ENCODE measurements at regions not wholly inside any gene's neighbourhood (a gene's known extent, or its start where the extent isn't known, plus 50 kb on each side); places are given as distances from the start of the nearest gene placed in this dataset.

- H3K4me3 ChIP-seq (ENCODE audit: low read depth, low read length), result no peak overlapping the region
- H2AFZ ChIP-seq (ENCODE audit: low read length, unreplicated experiment), result no peak overlapping the region
- no peaks in the 10 kb centered on the region for H3K27me3 ChIP-seq (ENCODE audit: insufficient read depth, low read length)
- no peaks in the 10 kb centered on the region for H3K36me3 ChIP-seq (ENCODE audit: insufficient read depth, low read length)
- no peaks in the 10 kb centered on the region for H3K79me2 ChIP-seq (ENCODE audit: control insufficient read depth, insufficient read depth, low read length, unreplicated experiment)
- no peaks in the 10 kb centered on the region for H3K4me1 ChIP-seq (ENCODE audit: control insufficient read depth, insufficient read depth, low read length, unreplicated experiment)
- H3K27ac ChIP-seq (ENCODE audit: low read depth, low read length), result no peak overlapping the region
Measured at GRCh38 chr11:92141725-92142124, 82.9 kb upstream of the FAT3 start.

- Histone ChIP-seq H3K36me3 (ENCODE audit: insufficient read depth, low read length) (no peaks in the 10 kb centered on the region), H2AFZ (ENCODE audit: low read length, unreplicated experiment) (no peak overlapping the region), H3K27ac (ENCODE audit: low read depth, low read length) (no peak overlapping the region), H3K27me3 (ENCODE audit: insufficient read depth, low read length) (no peaks in the 10 kb centered on the region), H3K4me1 (ENCODE audit: control insufficient read depth, insufficient read depth, low read length, unreplicated experiment) (no peaks in the 10 kb centered on the region), H3K4me3 (ENCODE audit: low read depth, low read length) (no peak overlapping the region), H3K79me2 (ENCODE audit: control insufficient read depth, insufficient read depth, low read length, unreplicated experiment) (no peaks in the 10 kb centered on the region)
Measured at GRCh38 chr11:92141159-92141558, 83.5 kb upstream of the FAT3 start.

GRCh38 chr11:92140021-92140420 lies 84.6 kb upstream of the FAT3 start:
- Histone ChIP-seq H3K4me1 (ENCODE audit: control insufficient read depth, insufficient read depth, low read length, unreplicated experiment) (no peaks in the 10 kb centered on the region), H3K27me3 (ENCODE audit: insufficient read depth, low read length) (no peaks in the 10 kb centered on the region), H3K79me2 (ENCODE audit: control insufficient read depth, insufficient read depth, low read length, unreplicated experiment) (no peaks in the 10 kb centered on the region), H3K4me3 (ENCODE audit: low read depth, low read length) (no peak overlapping the region), H3K36me3 (ENCODE audit: insufficient read depth, low read length) (no peaks in the 10 kb centered on the region), H3K27ac (ENCODE audit: low read depth, low read length) (no peak overlapping the region), H2AFZ (ENCODE audit: low read length, unreplicated experiment) (no peak overlapping the region)

- Histone ChIP-seq H3K4me3 (ENCODE audit: low read depth, low read length) (no peak overlapping the region), H3K79me2 (ENCODE audit: control insufficient read depth, insufficient read depth, low read length, unreplicated experiment) (no peaks in the 10 kb centered on the region), H3K36me3 (ENCODE audit: insufficient read depth, low read length) (no peaks in the 10 kb centered on the region), H2AFZ (ENCODE audit: low read length, unreplicated experiment) (no peak overlapping the region), H3K4me1 (ENCODE audit: control insufficient read depth, insufficient read depth, low read length, unreplicated experiment) (no peaks in the 10 kb centered on the region), H3K27ac (ENCODE audit: low read depth, low read length) (no peak overlapping the region), H3K27me3 (ENCODE audit: insufficient read depth, low read length) (no peaks in the 10 kb centered on the region)
Measured at GRCh38 chr11:92138296-92138695, 86.3 kb upstream of the FAT3 start.

DNA sequence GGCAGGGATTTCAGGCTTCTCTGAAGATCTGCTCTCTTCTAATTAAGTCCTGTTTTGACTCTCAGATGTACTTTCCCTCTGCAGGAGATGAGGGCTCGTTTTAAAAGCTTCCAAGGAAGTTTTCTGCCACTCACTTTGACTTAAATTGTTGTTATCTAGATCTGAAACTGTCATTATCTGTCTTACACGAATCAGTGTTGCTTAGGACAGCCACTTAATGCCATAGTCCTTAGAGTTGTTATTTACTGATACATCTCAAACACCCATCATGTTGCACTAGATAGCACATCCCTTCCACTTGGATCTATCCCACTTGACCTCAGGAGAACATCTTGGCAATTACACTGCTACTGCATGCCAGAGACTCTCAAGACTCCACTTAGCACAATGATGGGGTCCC lies 86.9 kb upstream of the FAT3 start:
- H3K36me3 ChIP-seq (ENCODE audit: insufficient read depth, low read length), result no peaks in the 10 kb centered on the region
- no peaks in the 10 kb centered on the region for H3K79me2 ChIP-seq (ENCODE audit: control insufficient read depth, insufficient read depth, low read length, unreplicated experiment)
- no peak overlapping the region for H3K27ac ChIP-seq (ENCODE audit: low read depth, low read length)
- no peak overlapping the region for H3K4me3 ChIP-seq (ENCODE audit: low read depth, low read length)
- H3K4me1 ChIP-seq (ENCODE audit: control insufficient read depth, insufficient read depth, low read length, unreplicated experiment), result no peaks in the 10 kb centered on the region
- no peak overlapping the region for H2AFZ ChIP-seq (ENCODE audit: low read length, unreplicated experiment)
- H3K27me3 ChIP-seq (ENCODE audit: insufficient read depth, low read length), result no peaks in the 10 kb centered on the region

DNA sequence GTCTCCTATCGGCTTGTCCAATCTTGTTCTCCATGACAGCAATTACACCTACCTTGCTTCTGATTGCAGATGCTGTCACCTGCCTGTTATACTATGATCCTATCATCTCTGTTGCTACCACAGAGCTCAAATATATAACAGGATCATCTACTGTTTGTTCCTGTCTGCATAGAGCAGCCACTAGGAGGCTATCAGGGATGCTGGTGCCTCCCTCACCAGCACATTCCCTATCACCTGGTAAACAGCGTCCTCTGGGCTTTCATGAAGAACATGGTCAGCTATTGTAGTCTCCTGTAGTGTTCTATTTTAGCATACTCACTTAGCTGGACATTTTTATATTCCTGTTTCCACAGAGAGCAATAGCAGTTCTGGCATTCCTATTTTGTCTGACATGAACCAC lies 87.8 kb upstream of the FAT3 start:
- no peaks in the 10 kb centered on the region for H3K36me3 ChIP-seq (ENCODE audit: insufficient read depth, low read length)
- H3K27ac ChIP-seq (ENCODE audit: low read depth, low read length), result no peak overlapping the region
- no peak overlapping the region for H3K4me3 ChIP-seq (ENCODE audit: low read depth, low read length)
- H3K4me1 ChIP-seq (ENCODE audit: control insufficient read depth, insufficient read depth, low read length, unreplicated experiment), result no peaks in the 10 kb centered on the region
- no peaks in the 10 kb centered on the region for H3K79me2 ChIP-seq (ENCODE audit: control insufficient read depth, insufficient read depth, low read length, unreplicated experiment)
- no peak overlapping the region for H2AFZ ChIP-seq (ENCODE audit: low read length, unreplicated experiment)
- no peaks in the 10 kb centered on the region for H3K27me3 ChIP-seq (ENCODE audit: insufficient read depth, low read length)

DNA sequence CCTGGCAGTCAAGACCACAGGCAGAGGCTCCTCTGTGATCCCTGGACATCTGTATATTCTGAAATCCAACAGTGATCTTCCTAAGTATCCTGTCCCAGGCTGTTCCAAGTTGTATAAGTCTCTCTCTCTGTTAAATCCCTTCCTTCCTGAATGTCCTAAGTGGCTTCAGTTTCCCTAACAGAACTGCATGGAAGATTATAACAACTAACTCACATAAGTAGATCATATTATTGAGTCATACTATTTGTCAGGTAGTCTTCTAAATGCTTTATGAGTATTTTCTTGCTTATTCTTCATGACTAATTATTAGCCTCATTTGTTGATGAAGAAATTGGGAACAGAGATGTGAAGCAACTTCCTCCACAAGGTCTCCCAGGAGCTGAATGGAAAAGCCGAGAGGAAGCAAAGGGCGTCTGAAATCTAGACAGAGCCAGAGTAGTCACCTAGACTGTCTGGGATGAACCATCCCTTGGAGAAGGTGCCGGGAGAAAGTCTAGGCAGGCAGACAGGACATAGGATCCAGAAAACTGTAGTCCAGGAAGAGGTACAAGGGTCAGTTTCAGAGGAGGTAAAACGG lies 93.2 kb upstream of the FAT3 start:
- Histone ChIP-seq H3K79me2 (ENCODE audit: control insufficient read depth, insufficient read depth, low read length, unreplicated experiment) (no peaks in the 10 kb centered on the region), H3K36me3 (ENCODE audit: insufficient read depth, low read length) (no peaks in the 10 kb centered on the region), H2AFZ (ENCODE audit: low read length, unreplicated experiment) (no peak overlapping the region), H3K4me1 (ENCODE audit: control insufficient read depth, insufficient read depth, low read length, unreplicated experiment) (no peaks in the 10 kb centered on the region), H3K27me3 (ENCODE audit: insufficient read depth, low read length) (no peaks in the 10 kb centered on the region), H3K4me3 (ENCODE audit: low read depth, low read length) (no peak overlapping the region), H3K27ac (ENCODE audit: low read depth, low read length) (no peak overlapping the region)

DNA sequence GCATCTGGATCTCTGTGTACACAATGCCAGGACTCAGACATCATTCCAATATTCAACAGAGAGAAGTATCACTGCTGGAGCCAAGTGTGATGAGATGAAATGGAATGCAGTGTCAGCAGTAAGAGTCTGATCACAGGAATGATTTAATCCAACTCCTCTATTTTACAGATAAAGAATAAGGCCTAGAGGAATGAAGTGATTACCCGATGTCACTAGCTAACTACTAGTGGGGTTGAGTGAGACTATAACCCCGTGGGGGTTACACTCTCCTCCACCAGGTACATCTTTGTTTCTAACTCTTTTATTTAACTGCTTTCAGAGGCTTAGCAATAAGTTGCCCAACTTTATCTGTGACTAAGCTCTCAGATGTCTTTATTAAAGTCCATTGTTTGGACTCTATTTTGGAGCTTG lies 94.2 kb upstream of the FAT3 start:
- Histone ChIP-seq H3K4me1 (ENCODE audit: control insufficient read depth, insufficient read depth, low read length, unreplicated experiment) (no peaks in the 10 kb centered on the region), H3K36me3 (ENCODE audit: insufficient read depth, low read length) (no peaks in the 10 kb centered on the region), H3K79me2 (ENCODE audit: control insufficient read depth, insufficient read depth, low read length, unreplicated experiment) (no peaks in the 10 kb centered on the region), H2AFZ (ENCODE audit: low read length, unreplicated experiment) (no peak overlapping the region), H3K27ac (ENCODE audit: low read depth, low read length) (peak overlapping the region; percentile 23; the same call in 1 of the 2 replicates), H3K4me3 (ENCODE audit: low read depth, low read length) (no peak overlapping the region), H3K27me3 (ENCODE audit: insufficient read depth, low read length) (no peaks in the 10 kb centered on the region)

GRCh38 chr11:92129811-92130210 lies 94.8 kb upstream of the FAT3 start:
- Histone ChIP-seq H3K27ac (ENCODE audit: low read depth, low read length) (peak overlapping the region; percentile 23; the same call in 1 of the 2 replicates), H3K4me3 (ENCODE audit: low read depth, low read length) (no peak overlapping the region), H2AFZ (ENCODE audit: low read length, unreplicated experiment) (no peak overlapping the region), H3K4me1 (ENCODE audit: control insufficient read depth, insufficient read depth, low read length, unreplicated experiment) (no peaks in the 10 kb centered on the region), H3K27me3 (ENCODE audit: insufficient read depth, low read length) (no peaks in the 10 kb centered on the region), H3K36me3 (ENCODE audit: insufficient read depth, low read length) (no peaks in the 10 kb centered on the region), H3K79me2 (ENCODE audit: control insufficient read depth, insufficient read depth, low read length, unreplicated experiment) (no peaks in the 10 kb centered on the region)

DNA sequence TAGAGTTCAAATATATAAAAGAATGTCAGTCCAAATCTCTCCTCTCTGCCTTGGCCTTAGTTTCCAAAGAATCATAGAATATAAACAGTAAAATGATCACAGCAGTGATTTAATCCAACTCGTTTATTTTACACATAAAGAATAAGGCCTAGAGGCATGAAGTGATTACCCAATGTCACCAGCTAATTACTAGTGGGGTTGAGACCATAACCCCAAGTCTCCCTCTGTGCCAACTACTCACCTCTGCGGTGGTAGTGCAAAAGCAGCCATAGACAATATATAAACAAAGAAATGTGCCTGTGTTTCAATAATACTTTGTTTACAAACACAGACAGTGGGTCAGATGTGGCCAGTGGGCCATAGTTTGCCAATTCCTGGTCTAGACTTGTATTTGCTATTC lies 96.6 kb upstream of the FAT3 start:
- Histone ChIP-seq H3K27me3 (ENCODE audit: insufficient read depth, low read length) (no peaks in the 10 kb centered on the region), H3K36me3 (ENCODE audit: insufficient read depth, low read length) (no peaks in the 10 kb centered on the region), H3K27ac (ENCODE audit: low read depth, low read length) (no peak overlapping the region), H3K4me1 (ENCODE audit: control insufficient read depth, insufficient read depth, low read length, unreplicated experiment) (no peaks in the 10 kb centered on the region), H2AFZ (ENCODE audit: low read length, unreplicated experiment) (no peak overlapping the region), H3K79me2 (ENCODE audit: control insufficient read depth, insufficient read depth, low read length, unreplicated experiment) (no peaks in the 10 kb centered on the region), H3K4me3 (ENCODE audit: low read depth, low read length) (no peak overlapping the region)

DNA sequence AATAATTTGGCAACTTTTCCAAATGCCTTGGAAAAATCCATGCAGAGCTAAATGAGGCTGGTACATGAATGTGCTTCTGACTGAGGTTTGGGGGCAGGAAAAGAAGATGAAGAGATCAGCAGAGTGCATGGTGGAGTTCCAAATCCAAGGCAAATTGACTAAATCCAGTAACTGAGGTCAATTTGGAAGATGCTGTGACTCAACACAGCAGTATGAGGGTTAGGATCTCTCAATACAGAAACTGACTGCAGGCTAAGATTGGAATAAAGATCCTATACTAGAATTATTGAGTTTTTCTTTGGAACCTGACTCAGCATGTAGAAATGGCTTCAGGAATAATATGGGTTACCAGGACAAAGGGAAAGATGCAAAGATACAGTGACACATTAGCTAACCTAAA lies 99.3 kb upstream of the FAT3 start:
- Histone ChIP-seq H3K27me3 (ENCODE audit: insufficient read depth, low read length) (no peaks in the 10 kb centered on the region), H3K36me3 (ENCODE audit: insufficient read depth, low read length) (no peaks in the 10 kb centered on the region), H3K4me3 (ENCODE audit: low read depth, low read length) (no peak overlapping the region), H3K27ac (ENCODE audit: low read depth, low read length) (no peak overlapping the region), H3K4me1 (ENCODE audit: control insufficient read depth, insufficient read depth, low read length, unreplicated experiment) (no peaks in the 10 kb centered on the region), H3K79me2 (ENCODE audit: control insufficient read depth, insufficient read depth, low read length, unreplicated experiment) (no peaks in the 10 kb centered on the region), H2AFZ (ENCODE audit: low read length, unreplicated experiment) (no peak overlapping the region)

Data from ACC112 (cell line).